ENCODE measurements at regions not wholly inside any gene's neighbourhood (a gene's known extent, or its start where the extent isn't known, plus 50 kb on each side); places are given as distances from the start of the nearest gene placed in this dataset.

DNA sequence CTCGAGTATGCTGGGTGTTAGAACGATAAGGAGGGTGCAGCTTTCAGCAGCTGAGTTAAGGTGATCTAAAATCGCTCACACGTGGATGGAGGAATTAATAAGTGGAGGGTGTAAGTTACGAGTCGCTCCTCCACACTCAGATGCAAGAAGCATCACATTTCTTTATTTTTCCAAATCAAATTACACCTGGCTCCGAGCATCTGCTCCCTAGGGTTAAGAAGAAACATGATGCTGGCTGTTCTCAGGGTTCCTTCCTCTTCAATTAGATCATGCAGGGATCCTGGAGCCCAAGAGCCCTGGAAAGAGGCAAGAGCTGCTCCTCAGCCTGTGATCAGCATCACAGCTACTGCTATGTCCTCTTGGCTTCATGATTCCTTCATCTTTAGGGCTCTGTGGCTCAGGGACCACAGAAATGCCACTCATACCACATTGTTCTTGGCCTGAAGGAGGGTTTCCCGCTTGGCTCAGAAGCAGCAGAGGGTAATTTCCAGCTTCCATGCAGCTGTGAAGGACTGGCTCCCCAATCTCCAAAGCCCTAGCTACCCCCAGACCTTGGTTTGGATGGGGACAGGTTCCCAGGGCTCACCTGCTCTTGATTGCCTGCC is 235.9 kb upstream of the ZNF32 start:
- peak in 1 of 2 experiments; percentile 16 for DNase-seq (ENCODE audit: low read depth in 1 of 2, low spot score in 2 of 2)
- CTCF ChIA-PET (ENCODE audit: partially characterized antibody): interaction anchor here (0.8 to 3.0 kb wide), 12 partner anchors 7 to 440 kb away, joined by 3 to 16 read pairs (median 4); no protein-coding TSS in a partner anchor
- TF ChIP-seq HDAC6 (IDR thresholded peaks at IDR 0.05; ENCODE audit: low read depth, low read length): no peak

More for the DNA sequence above, 235.9 kb upstream of the ZNF32 start:
- Histone ChIP-seq H2BK12ac (ENCODE audit: low read depth, low read length) (no peak overlapping the region), H3K23me2 (ENCODE audit: low read depth, low read length) (no peaks in the 10 kb centered on the region), H3K56ac (replicated peaks; ENCODE audit: insufficient read length, low read depth, low read length) (no peak overlapping the region), H2BK5ac (ENCODE audit: low read depth, low read length) (no peak overlapping the region), H3K23ac (ENCODE audit: insufficient read length) (no peak overlapping the region), H3K4ac (replicated peaks; ENCODE audit: insufficient read length, low read depth, low read length) (no peak overlapping the region), H3K18ac (ENCODE audit: extremely low read depth, low read length) (no peak overlapping the region), H2AFZ (ENCODE audit: low read length) (peak overlapping the region; percentile 66; the same call in 1 of the 2 replicates), H3K4me2 (ENCODE audit: insufficient read depth in 1 of 2, low read depth in 2 of 2, low read length in 2 of 2) (no peak overlapping the region), H3K4me3 (ENCODE audit: extremely low read depth in 1 of 4, insufficient read depth in 2 of 4, low read depth in 3 of 4, low read length in 4 of 4) (no peak overlapping the region), H3K36me3 (ENCODE audit: control insufficient read depth in 2 of 4, insufficient read depth in 4 of 4, low read length in 3 of 4) (no peaks in the 10 kb centered on the region), H3K9ac (replicated peaks in 1 of 4; ENCODE audit: extremely low read depth in 1 of 4, low read depth in 3 of 4, low read length in 3 of 4) (no peak overlapping the region), H2BK120ac (replicated peaks; ENCODE audit: low read depth, low read length) (no peak overlapping the region), H3K27ac (ENCODE audit: low read depth, low read length) (no peak overlapping the region), H3K79me1 (ENCODE audit: low read depth, low read length) (no peaks in the 10 kb centered on the region), H4K8ac (ENCODE audit: extremely low read depth, insufficient read depth, low read length) (no peak overlapping the region), H2BK20ac (ENCODE audit: low read length) (no peak overlapping the region), H3K9me3 (ENCODE audit: insufficient read depth in 2 of 2, low read depth in 1 of 2, low read length in 1 of 2) (no peaks in the 10 kb centered on the region), H2AK5ac (ENCODE audit: low read depth, low read length) (no peak overlapping the region), H3K27me3 (replicated peaks in 1 of 4; ENCODE audit: control insufficient read depth in 3 of 4, extremely low read depth in 1 of 4, insufficient read depth in 3 of 4, low read length in 3 of 4) (no peaks in the 10 kb centered on the region), H2BK15ac (ENCODE audit: low read length) (no peak overlapping the region), H4K91ac (replicated peaks; ENCODE audit: insufficient read length, low read length) (no peak overlapping the region), H3K79me2 (ENCODE audit: control insufficient read depth in 1 of 2, insufficient read depth in 2 of 2, low read length in 2 of 2) (no peaks in the 10 kb centered on the region), H3K14ac (ENCODE audit: insufficient read length) (no peak overlapping the region), H3K4me1 (replicated peaks in 1 of 4; ENCODE audit: control insufficient read depth in 3 of 4, insufficient read depth in 4 of 4, low read length in 3 of 4) (no peaks in the 10 kb centered on the region), H4K20me1 (replicated peaks in 1 of 2; ENCODE audit: control insufficient read depth in 1 of 2, insufficient read depth in 2 of 2, low read length in 2 of 2) (no peaks in the 10 kb centered on the region), H4K5ac (ENCODE audit: insufficient read length, low read depth, low read length) (no peak overlapping the region)
- POLR2A ChIA-PET (ENCODE audit: partially characterized antibody): no interaction called here
- FAIRE-seq: no peak
- 93% methylated on average over 8 of the region's 8 CpGs; no CpG with 5 or more reads in 1 of the 2 experiments for WGBS, 2 experiments (ENCODE audit: extremely low coverage in 1 of 2, insufficient coverage in 1 of 2, insufficient read length in 1 of 2, insufficient replicate concordance in 2 of 2, low coverage in 1 of 2, low lambda C conversion rate in 2 of 2, missing lambda C conversion rate in 1 of 2)

All from H1 (cell line).